ENCODE measurements at regions not wholly inside any gene's neighbourhood (a gene's known extent, or its start where the extent isn't known, plus 50 kb on each side); places are given as distances from the start of the nearest gene placed in this dataset.

DNA sequence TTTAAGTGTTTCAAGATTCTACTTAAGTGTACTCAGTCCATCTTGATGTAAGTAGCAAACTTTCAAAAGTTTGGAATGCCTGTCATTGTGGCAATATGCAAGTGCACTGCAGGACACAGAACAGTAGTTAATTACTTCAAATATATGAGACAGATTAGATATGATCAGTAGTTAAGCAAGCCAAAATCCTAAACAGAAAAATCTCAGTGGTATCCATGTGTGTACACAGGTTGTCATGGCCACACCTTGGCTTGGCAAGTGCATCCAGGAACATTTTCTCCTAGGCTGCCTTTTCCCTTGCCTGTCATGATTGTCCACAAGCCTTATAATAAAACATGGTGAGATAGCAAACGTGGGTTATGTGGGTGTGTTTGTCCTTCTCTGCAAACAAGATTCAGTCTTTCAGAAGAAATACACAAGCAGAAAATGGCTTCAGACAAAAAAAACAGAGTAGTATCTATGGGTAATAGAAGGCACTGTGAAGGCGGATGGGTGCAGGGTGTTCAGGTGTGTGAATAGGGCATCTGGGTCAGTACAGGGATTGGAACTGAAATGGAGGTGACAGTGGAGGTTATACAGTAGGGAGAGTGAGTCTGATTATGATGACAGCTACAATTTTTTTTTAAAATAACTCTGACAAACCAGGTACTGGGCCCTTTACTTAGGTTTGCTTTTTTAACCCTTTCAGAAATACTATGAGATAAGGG lies 229.0 kb upstream of the LRIG1 start:
- TF ChIP-seq, protein P1, sequence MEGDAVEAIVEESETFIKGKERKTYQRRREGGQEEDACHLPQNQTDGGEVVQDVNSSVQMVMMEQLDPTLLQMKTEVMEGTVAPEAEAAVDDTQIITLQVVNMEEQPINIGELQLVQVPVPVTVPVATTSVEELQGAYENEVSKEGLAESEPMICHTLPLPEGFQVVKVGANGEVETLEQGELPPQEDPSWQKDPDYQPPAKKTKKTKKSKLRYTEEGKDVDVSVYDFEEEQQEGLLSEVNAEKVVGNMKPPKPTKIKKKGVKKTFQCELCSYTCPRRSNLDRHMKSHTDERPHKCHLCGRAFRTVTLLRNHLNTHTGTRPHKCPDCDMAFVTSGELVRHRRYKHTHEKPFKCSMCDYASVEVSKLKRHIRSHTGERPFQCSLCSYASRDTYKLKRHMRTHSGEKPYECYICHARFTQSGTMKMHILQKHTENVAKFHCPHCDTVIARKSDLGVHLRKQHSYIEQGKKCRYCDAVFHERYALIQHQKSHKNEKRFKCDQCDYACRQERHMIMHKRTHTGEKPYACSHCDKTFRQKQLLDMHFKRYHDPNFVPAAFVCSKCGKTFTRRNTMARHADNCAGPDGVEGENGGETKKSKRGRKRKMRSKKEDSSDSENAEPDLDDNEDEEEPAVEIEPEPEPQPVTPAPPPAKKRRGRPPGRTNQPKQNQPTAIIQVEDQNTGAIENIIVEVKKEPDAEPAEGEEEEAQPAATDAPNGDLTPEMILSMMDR (IDR thresholded peaks at IDR 0.05): no peak
- no peak for TF ChIP-seq EZH2 (IDR thresholded peaks at IDR 0.05)

Measured in neural progenitor cell (in vitro differentiated cells).